GM19455 (cell line): ENCODE measurements at regions not wholly inside any gene's neighbourhood (a gene's known extent, or its start where the extent isn't known, plus 50 kb on each side); places are given as distances from the start of the nearest gene placed in this dataset.
"Not testable (repeated sequence)": the region's sequence is repeated elsewhere in the genome, so short reads cannot be mapped to it uniquely, and the experiment has no call there.

ENCODE experiments used
- ATAC-seq: cut with Tn5 transposase; IDR thresholded peaks from one replicate; pipeline ENCODE4 v1.9.1; 2021; ENCODE audit not compliant: unreplicated experiment

GRCh38 chr1:74943046-74943445, 191.1 kb upstream of the LHX8 start:
- no peak for ATAC-seq

- no peak for ATAC-seq
Observed at GRCh38 chr1:74946388-74946787, 187.8 kb upstream of the LHX8 start.

- ATAC-seq = not testable (repeated sequence)
Observed at GRCh38 chr1:74949348-74949747, 184.8 kb upstream of the LHX8 start.

- not testable (repeated sequence) for ATAC-seq
Observed at GRCh38 chr1:74951981-74952380, 182.2 kb upstream of the LHX8 start.

GRCh38 chr1:74952786-74953185, 181.4 kb upstream of the LHX8 start:
- ATAC-seq = no peak

- no peak for ATAC-seq
Observed at GRCh38 chr1:74953622-74954021, 180.6 kb upstream of the LHX8 start.

GRCh38 chr1:74963120-74963519, 171.1 kb upstream of the LHX8 start:
- no peak for ATAC-seq

- no peak for ATAC-seq
Observed at GRCh38 chr1:74964508-74965102, 169.6 kb upstream of the LHX8 start.

GRCh38 chr1:74969566-74970135, 164.5 kb upstream of the LHX8 start:
- ATAC-seq = no peak

GRCh38 chr1:74971982-74972381, 162.2 kb upstream of the LHX8 start:
- no peak for ATAC-seq

- no peak for ATAC-seq
Observed at GRCh38 chr1:74976491-74976890, 157.7 kb upstream of the LHX8 start.

GRCh38 chr1:74992448-74992847, 141.7 kb upstream of the LHX8 start:
- ATAC-seq = not testable (repeated sequence)

- no peak for ATAC-seq
Observed at GRCh38 chr1:74995821-74996220, 138.4 kb upstream of the LHX8 start.

GRCh38 chr1:75010547-75010946, 123.6 kb upstream of the LHX8 start:
- no peak for ATAC-seq

GRCh38 chr1:75014250-75014649, 119.9 kb upstream of the LHX8 start:
- no peak for ATAC-seq

GRCh38 chr1:75023005-75023404, 111.2 kb upstream of the LHX8 start:
- no peak for ATAC-seq

GRCh38 chr1:75034376-75034775, 99.8 kb upstream of the LHX8 start:
- ATAC-seq = no peak

GRCh38 chr1:75035536-75035935, 98.7 kb upstream of the LHX8 start:
- no peak for ATAC-seq

GRCh38 chr1:75053207-75053606, 81.0 kb upstream of the LHX8 start:
- no peak for ATAC-seq

- no peak for ATAC-seq
Observed at GRCh38 chr1:75058424-75058823, 75.8 kb upstream of the LHX8 start.

- ATAC-seq = no peak
Observed at GRCh38 chr1:75062111-75062510, 72.1 kb upstream of the LHX8 start.

GRCh38 chr1:75067975-75068374, 66.2 kb upstream of the LHX8 start:
- ATAC-seq = no peak

- no peak for ATAC-seq
Observed at GRCh38 chr1:75074831-75075395, 59.3 kb upstream of the LHX8 start.
